ENCODE measurements at regions not wholly inside any gene's neighbourhood (a gene's known extent, or its start where the extent isn't known, plus 50 kb on each side); places are given as distances from the start of the nearest gene placed in this dataset.

GRCh38 chr5:128695791-128696530, 157.9 kb upstream of the FBN2 start:
- no peak for DNase-seq
- no peaks in the 10 kb centered on the region for H3K9me3 ChIP-seq (ENCODE audit: insufficient read depth, low read length, severe bottlenecking)
- no peak overlapping the region for H3K4me2 ChIP-seq (ENCODE audit: insufficient read depth, low read length)
- TF ChIP-seq EZH2 (IDR thresholded peaks at IDR 0.05; ENCODE audit: borderline replicate concordance, low read depth, low read length, severe bottlenecking) (no peak), CTCF (IDR thresholded peaks at IDR 0.05; ENCODE audit: borderline replicate concordance, extremely low read depth, low read length, poor library complexity, severe bottlenecking) (peak; percentile 29)
- ATAC-seq (ENCODE audit: insufficient read depth, low read depth): no peak
- no peaks in the 10 kb centered on the region for H3K27me3 ChIP-seq (ENCODE audit: insufficient read depth, low read length, poor library complexity)
- H4K20me1 ChIP-seq (ENCODE audit: insufficient read depth, low read length): no peaks in the 10 kb centered on the region
- no peaks in the 10 kb centered on the region for H3K4me1 ChIP-seq (ENCODE audit: insufficient read depth, low read length)
- no peaks in the 10 kb centered on the region for H3K36me3 ChIP-seq (ENCODE audit: insufficient read depth, low read length)
- no peaks in the 10 kb centered on the region for H3K79me2 ChIP-seq (ENCODE audit: insufficient read depth, low read length)
- H3K4me3 ChIP-seq (ENCODE audit: low read depth in 1 of 2, low read length in 2 of 2): no peak overlapping the region
- H3K9ac ChIP-seq (ENCODE audit: low read depth, low read length): no peak overlapping the region
- H3K27ac ChIP-seq (ENCODE audit: low read length): no peak overlapping the region
- no peak overlapping the region for H2AFZ ChIP-seq (ENCODE audit: low read depth, low read length)

- H3K4me2 ChIP-seq (ENCODE audit: insufficient read depth, low read length): no peak overlapping the region
Observed at GRCh38 chr5:128701301-128701700, 163.3 kb upstream of the FBN2 start.

GRCh38 chr5:128703322-128703721, 165.3 kb upstream of the FBN2 start:
- Histone ChIP-seq H3K27me3 (ENCODE audit: insufficient read depth, low read length, poor library complexity) (no peaks in the 10 kb centered on the region), H2AFZ (ENCODE audit: low read depth, low read length) (no peak overlapping the region), H3K27ac (ENCODE audit: low read length) (no peak overlapping the region), H3K36me3 (ENCODE audit: insufficient read depth, low read length) (no peaks in the 10 kb centered on the region), H3K9me3 (ENCODE audit: insufficient read depth, low read length, severe bottlenecking) (peaks cover 4% of the 10 kb centered on the region), H3K4me3 (ENCODE audit: low read depth in 1 of 2, low read length in 2 of 2) (no peak overlapping the region), H3K9ac (ENCODE audit: low read depth, low read length) (no peak overlapping the region), H3K4me1 (ENCODE audit: insufficient read depth, low read length) (no peaks in the 10 kb centered on the region), H3K4me2 (ENCODE audit: insufficient read depth, low read length) (no peak overlapping the region), H4K20me1 (ENCODE audit: insufficient read depth, low read length) (no peaks in the 10 kb centered on the region), H3K79me2 (ENCODE audit: insufficient read depth, low read length) (no peaks in the 10 kb centered on the region)
- DNase-seq: no peak
- no peak for ATAC-seq (ENCODE audit: insufficient read depth, low read depth)
- TF ChIP-seq CTCF (IDR thresholded peaks at IDR 0.05; ENCODE audit: borderline replicate concordance, extremely low read depth, low read length, poor library complexity, severe bottlenecking) (no peak), EZH2 (IDR thresholded peaks at IDR 0.05; ENCODE audit: borderline replicate concordance, low read depth, low read length, severe bottlenecking) (no peak)

More at GRCh38 chr5:128701301-128701700, 163.3 kb upstream of the FBN2 start:
- Histone ChIP-seq H3K27me3 (ENCODE audit: insufficient read depth, low read length, poor library complexity) (no peaks in the 10 kb centered on the region), H3K4me1 (ENCODE audit: insufficient read depth, low read length) (no peaks in the 10 kb centered on the region), H3K9ac (ENCODE audit: low read depth, low read length) (no peak overlapping the region), H3K9me3 (ENCODE audit: insufficient read depth, low read length, severe bottlenecking) (no peaks in the 10 kb centered on the region), H3K27ac (ENCODE audit: low read length) (no peak overlapping the region), H3K36me3 (ENCODE audit: insufficient read depth, low read length) (no peaks in the 10 kb centered on the region), H4K20me1 (ENCODE audit: insufficient read depth, low read length) (no peaks in the 10 kb centered on the region), H3K79me2 (ENCODE audit: insufficient read depth, low read length) (no peaks in the 10 kb centered on the region), H2AFZ (ENCODE audit: low read depth, low read length) (no peak overlapping the region), H3K4me3 (ENCODE audit: low read depth in 1 of 2, low read length in 2 of 2) (no peak overlapping the region)
- no peak for ATAC-seq (ENCODE audit: insufficient read depth, low read depth)
- TF ChIP-seq CTCF (IDR thresholded peaks at IDR 0.05; ENCODE audit: borderline replicate concordance, extremely low read depth, low read length, poor library complexity, severe bottlenecking) (no peak), EZH2 (IDR thresholded peaks at IDR 0.05; ENCODE audit: borderline replicate concordance, low read depth, low read length, severe bottlenecking) (no peak)
- no peak for DNase-seq
